Parathyroid adenoma (tissue), 2 donors: ENCODE measurements at regions not wholly inside any gene's neighbourhood (a gene's known extent, or its start where the extent isn't known, plus 50 kb on each side); places are given as distances from the start of the nearest gene placed in this dataset.

ENCODE experiments used
- H2AFZ ChIP-seq: fragments of 300-600 bp; sonication (generic); one replicate; pipeline ENCODE4 v1.7.0; 2017; ENCODE audit warnings: antibody characterized with exemption, mild to moderate bottlenecking
- H3K27ac ChIP-seq: fragments of 300-600 bp; sonication (generic); one replicate; pipeline ENCODE4 v1.7.0; 2017
- H3K27me3 ChIP-seq: fragments of 300-600 bp; sonication (generic); one replicate; pipeline ENCODE4 v1.7.0; 2017; ENCODE audit warnings: low read length; ENCODE audit not compliant: control insufficient read depth, insufficient read depth
- H3K36me3 ChIP-seq: fragments of 300-600 bp; sonication (generic); one replicate; pipeline ENCODE4 v1.7.0; 2017; ENCODE audit warnings: low read length; ENCODE audit not compliant: control insufficient read depth, insufficient read depth
- H3K4me1 ChIP-seq: fragments of 300-600 bp; sonication (generic); one replicate; pipeline ENCODE4 v1.7.0; 2017; ENCODE audit warnings: control low read depth
- H3K4me2 ChIP-seq: fragments of 300-600 bp; sonication (generic); one replicate; pipeline ENCODE4 v1.7.0; 2017; ENCODE audit warnings: low read length
- H3K4me3 ChIP-seq: fragments of 300-600 bp; sonication (generic); one replicate; pipeline ENCODE4 v1.7.0; 2017; ENCODE audit warnings: low read depth, low read length
- H3K79me2 ChIP-seq: fragments of 300-600 bp; sonication (generic); one replicate; pipeline ENCODE4 v1.7.0; 2017; ENCODE audit warnings: control low read depth
- H3K9ac ChIP-seq: fragments of 300-600 bp; sonication (generic); one replicate; pipeline ENCODE4 v1.7.0; 2017; ENCODE audit warnings: mild to moderate bottlenecking
- H3K9me3 ChIP-seq: fragments of 300-600 bp; sonication (generic); one replicate; pipeline ENCODE4 v1.7.0; 2017; ENCODE audit warnings: low read length; ENCODE audit not compliant: control insufficient read depth
- CTCF ChIP-seq: fragments of 300-600 bp; sonication (generic); IDR thresholded peaks from one replicate; pipeline ENCODE4 v1.7.0; 2017; ENCODE audit warnings: antibody characterized with exemption, mild to moderate bottlenecking
- donor health status: primary hyperparathyroidism.

GRCh38 chr15:38071211-38071972 lies 137.0 kb downstream of the TMCO5A start:
- Histone ChIP-seq H3K36me3 (no peaks in the 10 kb centered on the region), H3K79me2 (no peaks in the 10 kb centered on the region), H3K4me1 (no peaks in the 10 kb centered on the region), H3K27ac (peak overlapping the region; percentile 67), H3K9ac (no peak overlapping the region), H3K4me3 (no peak overlapping the region), H2AFZ (no peak overlapping the region), H3K4me2 (no peak overlapping the region), H3K9me3 (no peaks in the 10 kb centered on the region), H3K27me3 (no peaks in the 10 kb centered on the region)
- TF ChIP-seq CTCF = no peak

- H2AFZ ChIP-seq = peak overlapping the region; percentile 93
- no peaks in the 10 kb centered on the region for H3K4me1 ChIP-seq
- no peaks in the 10 kb centered on the region for H3K27me3 ChIP-seq
- H3K27ac ChIP-seq = peak overlapping the region; percentile 67
- no peak for TF ChIP-seq CTCF
- H3K4me3 ChIP-seq = peak overlapping the region; percentile 55
- H3K9ac ChIP-seq = no peak overlapping the region
- no peaks in the 10 kb centered on the region for H3K36me3 ChIP-seq
- peak overlapping the region; percentile 89 for H3K4me2 ChIP-seq
- H3K9me3 ChIP-seq = no peaks in the 10 kb centered on the region
- H3K79me2 ChIP-seq = no peaks in the 10 kb centered on the region
Observed at GRCh38 chr15:38072007-38072347, 137.5 kb downstream of the TMCO5A start.

GRCh38 chr15:38072348-38073177 lies 138.1 kb downstream of the TMCO5A start:
- Histone ChIP-seq H3K36me3 (no peaks in the 10 kb centered on the region), H3K9ac (no peak overlapping the region), H3K9me3 (no peaks in the 10 kb centered on the region), H2AFZ (peak overlapping the region; percentile 93), H3K4me3 (peak overlapping the region; percentile 55), H3K27ac (peak overlapping the region; percentile 67), H3K27me3 (no peaks in the 10 kb centered on the region), H3K4me1 (no peaks in the 10 kb centered on the region), H3K79me2 (no peaks in the 10 kb centered on the region), H3K4me2 (peak overlapping the region; percentile 89)
- TF ChIP-seq CTCF = no peak

GRCh38 chr15:38073178-38073946 lies 138.9 kb downstream of the TMCO5A start:
- H2AFZ ChIP-seq = peak overlapping the region; percentile 93

More at GRCh38 chr15:38073178-38073946, 138.9 kb downstream of the TMCO5A start:
- H3K4me2 ChIP-seq = peak overlapping the region; percentile 89
- peak overlapping the region; percentile 55 for H3K4me3 ChIP-seq
- H3K27ac ChIP-seq = peak overlapping the region; percentile 67
- no peak overlapping the region for H3K9ac ChIP-seq
- no peaks in the 10 kb centered on the region for H3K79me2 ChIP-seq
- no peaks in the 10 kb centered on the region for H3K36me3 ChIP-seq
- no peaks in the 10 kb centered on the region for H3K4me1 ChIP-seq
- H3K9me3 ChIP-seq = no peaks in the 10 kb centered on the region
- H3K27me3 ChIP-seq = no peaks in the 10 kb centered on the region
- no peak for TF ChIP-seq CTCF
